Prostate gland (tissue), 2 donors: ENCODE measurements at regions not wholly inside any gene's neighbourhood (a gene's known extent, or its start where the extent isn't known, plus 50 kb on each side); places are given as distances from the start of the nearest gene placed in this dataset.

Experiments used
- POLR2A ChIP-seq: fragments of 450-650 bp; IDR thresholded peaks from one replicate; pipeline ENCODE4 v1.6.1; 2016; ENCODE audit warnings: antibody characterized with exemption, mild to moderate bottlenecking
- TF ChIP-seq, protein P1 (sequence below), 4 experiments: fragments of 200-600 bp in 2 of 4; fragments of 450-650 bp in 2 of 4; sonication (generic) in 2 of 4; IDR thresholded peaks; 1 replicate in 3 of 4; 2 replicates in 1 of 4; pipeline ENCODE4 v1.5.1; 2016 to 2019; ENCODE audit warnings: antibody characterized with exemption in 4 of 4, mild to moderate bottlenecking in 2 of 4, moderate library complexity in 2 of 4

DNA sequence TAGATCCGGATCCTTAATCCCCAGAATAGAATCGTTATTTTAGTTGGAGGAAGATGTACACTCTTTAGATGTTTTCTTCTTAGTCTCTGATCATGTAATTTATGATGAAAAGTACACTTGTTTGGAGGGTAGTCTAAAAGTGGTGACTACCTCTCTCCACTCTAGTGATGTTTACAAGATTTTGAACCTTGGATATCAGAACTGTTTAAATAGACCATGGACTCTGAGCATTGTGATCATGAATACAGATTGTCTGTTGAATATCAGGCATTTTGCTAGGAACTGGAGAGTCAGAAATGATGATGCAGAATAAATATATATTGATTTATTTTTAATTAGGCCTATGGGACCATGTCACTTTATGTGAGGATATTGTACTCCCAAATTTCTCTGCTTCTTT lies 706.3 kb upstream of the WWC1 start:
- TF ChIP-seq, protein P1, sequence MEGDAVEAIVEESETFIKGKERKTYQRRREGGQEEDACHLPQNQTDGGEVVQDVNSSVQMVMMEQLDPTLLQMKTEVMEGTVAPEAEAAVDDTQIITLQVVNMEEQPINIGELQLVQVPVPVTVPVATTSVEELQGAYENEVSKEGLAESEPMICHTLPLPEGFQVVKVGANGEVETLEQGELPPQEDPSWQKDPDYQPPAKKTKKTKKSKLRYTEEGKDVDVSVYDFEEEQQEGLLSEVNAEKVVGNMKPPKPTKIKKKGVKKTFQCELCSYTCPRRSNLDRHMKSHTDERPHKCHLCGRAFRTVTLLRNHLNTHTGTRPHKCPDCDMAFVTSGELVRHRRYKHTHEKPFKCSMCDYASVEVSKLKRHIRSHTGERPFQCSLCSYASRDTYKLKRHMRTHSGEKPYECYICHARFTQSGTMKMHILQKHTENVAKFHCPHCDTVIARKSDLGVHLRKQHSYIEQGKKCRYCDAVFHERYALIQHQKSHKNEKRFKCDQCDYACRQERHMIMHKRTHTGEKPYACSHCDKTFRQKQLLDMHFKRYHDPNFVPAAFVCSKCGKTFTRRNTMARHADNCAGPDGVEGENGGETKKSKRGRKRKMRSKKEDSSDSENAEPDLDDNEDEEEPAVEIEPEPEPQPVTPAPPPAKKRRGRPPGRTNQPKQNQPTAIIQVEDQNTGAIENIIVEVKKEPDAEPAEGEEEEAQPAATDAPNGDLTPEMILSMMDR (IDR thresholded peaks at IDR 0.05): no peak
- TF ChIP-seq POLR2A: no peak
